GM19397 (cell line): ENCODE measurements at regions not wholly inside any gene's neighbourhood (a gene's known extent, or its start where the extent isn't known, plus 50 kb on each side); places are given as distances from the start of the nearest gene placed in this dataset.
"Not testable (repeated sequence)": the region's sequence is repeated elsewhere in the genome, so short reads cannot be mapped to it uniquely, and the experiment has no call there.

ENCODE experiments used
- ATAC-seq: cut with Tn5 transposase; IDR thresholded peaks from one replicate; pipeline ENCODE4 v1.9.1; 2021; ENCODE audit warnings: mild to moderate bottlenecking, moderate library complexity; ENCODE audit not compliant: unreplicated experiment

DNA sequence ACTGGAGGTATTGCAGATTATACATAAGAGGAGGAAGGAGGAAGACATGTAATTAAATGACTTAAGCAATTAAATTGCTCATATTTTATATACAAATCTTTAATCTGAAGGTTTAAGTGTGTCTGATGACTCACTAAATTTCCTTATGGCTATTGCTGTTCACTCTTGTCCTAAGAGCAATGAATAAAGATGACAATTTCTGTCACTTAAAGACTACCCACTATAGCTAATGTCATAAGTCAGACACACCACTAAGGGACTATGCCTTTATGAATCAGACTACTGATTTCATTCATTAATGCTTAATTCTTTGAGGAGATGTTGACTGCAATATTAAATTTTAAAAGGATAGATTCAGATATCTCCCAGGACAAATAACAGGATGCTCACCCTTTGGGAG lies 1514.7 kb downstream of the PCDH18 start:
- no peak for ATAC-seq

- no peak for ATAC-seq
Measured at GRCh38 chr4:136012220-136012619, 1520.1 kb downstream of the PCDH18 start.

DNA sequence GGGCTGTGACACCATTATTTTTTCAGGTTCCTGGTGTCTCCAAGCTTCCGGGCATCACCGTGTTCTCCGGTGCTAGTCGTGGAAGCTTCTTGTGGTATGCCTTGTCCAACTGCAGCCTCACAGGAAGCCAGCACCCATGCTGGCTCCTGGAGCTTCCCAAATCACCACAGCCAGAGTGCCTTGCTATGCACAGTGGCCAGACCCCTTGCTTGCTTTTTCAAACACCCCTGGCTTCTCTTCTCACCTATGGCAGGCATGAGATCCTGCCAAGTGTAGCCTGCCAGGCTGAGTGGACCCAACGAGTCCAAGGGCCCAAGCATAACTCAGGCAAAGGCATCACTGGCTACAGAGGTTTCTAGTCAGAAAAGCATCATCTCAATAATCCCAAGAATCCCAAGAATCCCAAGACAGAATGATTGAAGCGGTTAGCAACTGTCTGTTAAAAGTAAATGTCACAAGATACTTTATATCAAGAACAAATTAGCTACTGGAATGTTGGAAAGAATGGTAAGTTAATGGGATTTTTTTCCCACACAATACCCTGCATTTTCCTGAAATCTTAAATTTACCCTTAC lies 1522.9 kb downstream of the PCDH18 start:
- ATAC-seq, result no peak

DNA sequence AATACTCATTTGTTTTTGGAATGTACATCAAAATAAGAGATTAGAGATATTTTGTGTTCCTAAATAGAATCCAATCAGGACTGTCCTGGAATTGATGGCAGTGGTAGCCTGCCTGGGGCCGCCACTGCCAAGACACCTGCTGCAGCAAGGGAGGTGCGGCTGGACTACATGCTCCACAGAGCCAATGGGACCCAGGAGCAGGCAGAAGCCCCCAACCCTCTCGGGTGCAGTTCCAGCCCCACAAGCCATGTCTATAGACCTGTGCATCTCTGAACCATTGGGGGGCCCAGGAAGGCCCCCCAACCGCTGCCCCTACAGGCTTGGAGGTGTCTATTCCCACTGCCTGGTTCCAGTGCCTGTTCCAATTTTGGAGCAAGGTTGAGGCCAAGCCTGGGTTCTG lies 1524.3 kb downstream of the PCDH18 start:
- ATAC-seq, result no peak

- ATAC-seq, result no peak
Measured at GRCh38 chr4:136002316-136002715, 1530.0 kb downstream of the PCDH18 start.

- ATAC-seq, result no peak
Measured at GRCh38 chr4:136001791-136002190, 1530.5 kb downstream of the PCDH18 start.

DNA sequence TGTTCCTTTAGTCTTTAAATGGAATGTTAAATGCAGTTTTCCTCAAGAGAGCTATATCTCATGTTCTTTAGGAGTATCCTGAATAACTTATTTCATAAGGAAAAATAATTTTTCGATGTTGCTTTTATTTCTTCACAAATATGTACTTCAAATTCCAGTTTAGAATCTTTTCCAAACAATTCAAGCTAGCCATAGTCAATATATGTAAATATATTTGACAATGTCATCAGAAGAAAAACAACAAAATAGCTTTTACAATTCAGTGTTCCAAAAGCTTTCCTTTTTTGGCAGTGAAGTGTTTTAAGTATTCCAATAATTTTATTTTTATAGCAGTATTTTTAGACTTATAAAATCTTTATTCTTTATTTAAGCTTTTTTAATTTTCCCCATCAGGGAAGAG lies 1532.0 kb downstream of the PCDH18 start:
- no peak for ATAC-seq

- no peak for ATAC-seq
Measured at GRCh38 chr4:135994360-135994759, 1537.9 kb downstream of the PCDH18 start.

DNA sequence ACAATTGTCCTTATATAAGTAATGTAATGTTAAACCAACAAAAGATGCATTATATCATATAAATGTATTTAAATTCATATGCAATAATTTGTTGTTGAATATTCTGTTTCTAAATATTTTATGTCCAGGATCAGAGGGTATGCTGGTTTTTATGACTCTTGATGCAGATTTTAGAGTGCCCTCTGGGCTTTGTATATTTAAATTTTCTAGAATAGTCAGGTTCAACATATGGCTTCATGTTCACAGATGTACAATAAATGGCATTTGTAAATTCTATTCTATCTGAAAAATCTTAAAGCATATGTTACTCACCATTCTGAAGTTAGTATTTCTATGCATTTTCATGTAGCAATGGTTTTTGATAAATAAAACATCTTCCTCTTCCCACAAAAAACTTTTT lies 1555.4 kb downstream of the PCDH18 start:
- ATAC-seq, result no peak

GRCh38 chr4:135966936-135967335 lies 1565.4 kb downstream of the PCDH18 start:
- ATAC-seq, result no peak

DNA sequence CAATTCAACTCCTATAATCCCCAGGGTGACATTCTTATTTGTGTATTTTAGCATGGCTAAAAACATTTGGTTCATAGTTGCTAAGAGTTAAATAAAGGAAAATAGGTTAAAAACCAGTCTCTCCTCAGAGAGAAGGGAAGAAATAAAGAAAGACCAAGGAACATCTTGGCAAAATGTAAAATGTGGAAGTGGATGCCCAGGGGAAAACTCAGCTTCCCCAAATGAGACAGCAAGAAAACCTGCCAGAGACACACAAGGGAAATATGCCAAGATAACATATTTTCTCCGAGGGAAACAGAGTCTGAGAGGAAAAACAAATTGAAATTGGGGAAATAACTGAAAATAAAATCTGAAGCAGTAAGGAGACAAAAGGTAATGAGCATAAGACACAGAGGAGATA lies 1569.3 kb downstream of the PCDH18 start:
- no peak for ATAC-seq

DNA sequence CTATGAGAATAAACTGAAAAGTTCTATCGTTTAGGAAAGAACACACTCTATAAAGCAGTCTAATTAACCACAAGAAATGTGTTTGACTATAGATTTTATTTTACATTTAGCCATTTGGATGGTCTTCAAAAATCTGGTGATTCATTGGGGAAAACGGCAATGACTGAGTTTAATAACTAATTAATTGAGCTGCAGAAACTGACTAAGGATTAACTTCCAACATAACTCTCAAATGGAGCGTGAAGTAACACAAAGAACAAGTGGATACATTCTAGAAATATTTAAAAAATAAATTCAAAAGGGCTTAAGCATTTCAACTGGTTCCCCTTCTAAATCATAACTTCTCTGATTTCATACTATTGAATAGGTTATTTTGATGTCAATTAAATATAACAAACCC lies 1582.4 kb downstream of the PCDH18 start:
- no peak for ATAC-seq

DNA sequence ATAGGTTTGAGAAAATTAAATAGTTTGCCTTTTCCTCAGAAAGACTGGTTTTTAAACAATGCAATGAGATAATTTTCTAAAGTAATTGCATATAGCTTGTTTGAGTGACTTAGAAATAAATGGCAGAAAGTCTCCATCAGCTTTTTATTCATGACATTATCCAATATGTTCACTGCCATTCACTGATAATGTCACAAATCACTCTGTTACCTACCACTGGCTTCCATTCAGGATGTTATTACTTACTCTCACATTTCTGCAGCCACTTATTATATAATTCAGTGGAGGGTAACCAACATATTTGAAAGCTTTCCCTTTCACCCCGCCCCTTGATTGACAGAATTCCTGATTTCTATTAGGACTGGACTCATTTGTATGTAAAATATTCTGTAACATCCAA lies 1583.5 kb downstream of the PCDH18 start:
- ATAC-seq, result no peak

DNA sequence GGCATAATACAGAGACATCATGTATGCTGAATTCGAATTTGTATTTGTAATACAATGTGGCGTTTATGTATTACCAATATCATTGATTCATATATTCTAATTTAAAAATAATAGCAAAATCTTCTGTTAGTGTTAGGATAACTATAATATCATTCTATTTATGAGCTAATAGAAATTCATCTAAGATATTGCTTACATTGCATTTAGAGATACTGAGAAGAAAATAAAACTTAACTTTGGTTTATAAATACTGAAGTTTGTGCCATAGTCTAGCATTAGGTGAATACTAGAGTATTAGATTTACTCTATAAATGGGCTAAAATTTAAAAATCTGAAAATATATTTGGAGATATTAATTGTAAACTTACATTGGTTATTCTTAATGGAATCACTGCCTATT lies 1590.6 kb downstream of the PCDH18 start:
- no peak for ATAC-seq

DNA sequence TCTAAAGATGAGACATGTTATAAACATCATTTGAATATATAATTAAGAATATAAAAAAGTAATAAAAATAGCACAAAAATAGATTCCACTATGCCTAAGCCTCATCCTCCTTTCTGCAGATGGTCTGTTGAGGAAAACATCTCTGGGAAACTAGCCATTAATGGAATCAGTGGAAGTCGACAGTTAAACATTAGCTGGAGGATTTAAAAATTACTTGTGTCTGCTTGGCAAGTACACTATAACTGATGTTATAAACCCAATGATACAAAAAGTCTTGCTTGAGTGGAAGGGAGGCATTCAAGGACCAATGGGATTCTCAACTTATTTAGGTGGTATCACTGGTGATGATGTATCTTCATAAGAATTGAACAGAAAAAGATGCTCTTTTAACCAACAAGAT lies 1598.3 kb downstream of the PCDH18 start:
- ATAC-seq, result no peak

DNA sequence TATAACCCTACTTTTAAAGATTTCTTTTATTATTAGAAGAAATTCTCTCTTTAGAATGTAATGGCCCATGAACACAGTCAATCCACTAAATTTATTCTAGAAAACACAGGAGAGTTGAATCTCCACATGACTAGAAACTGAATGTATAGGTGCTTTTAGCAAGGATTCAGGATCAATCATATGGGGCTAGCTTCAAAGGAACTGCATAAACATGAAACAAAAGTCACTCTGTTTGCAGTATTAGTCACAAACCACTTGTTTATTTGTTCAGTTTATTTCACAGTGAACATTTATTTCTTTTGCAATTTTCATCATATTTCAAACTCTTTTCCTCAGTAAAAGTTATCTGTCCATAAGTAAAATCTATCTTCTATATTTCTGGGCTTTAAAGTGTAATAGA lies 1604.6 kb downstream of the PCDH18 start:
- no peak for ATAC-seq

GRCh38 chr4:135921081-135921480 lies 1611.2 kb downstream of the PCDH18 start:
- no peak for ATAC-seq

- ATAC-seq, result no peak
Measured at GRCh38 chr4:135917011-135917410, 1615.3 kb downstream of the PCDH18 start.

DNA sequence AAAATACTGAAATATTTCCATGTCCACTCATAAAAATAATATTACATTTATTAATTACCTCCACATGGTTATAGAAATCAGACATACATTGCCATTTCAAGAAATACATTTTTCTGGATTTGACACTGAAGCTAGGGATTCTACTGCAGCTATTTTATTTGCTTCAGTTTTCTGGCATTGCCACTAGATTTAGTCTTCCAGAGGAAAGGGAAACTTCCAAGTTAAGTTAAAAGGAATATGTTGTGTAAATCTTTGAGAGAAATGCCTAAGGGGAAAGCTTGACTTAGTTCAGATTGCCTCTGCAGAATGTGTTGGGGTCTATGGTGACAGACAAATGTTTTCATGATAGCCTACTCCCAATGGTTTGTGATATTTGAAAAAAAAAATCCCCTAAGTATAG lies 1631.3 kb downstream of the PCDH18 start:
- no peak for ATAC-seq

- ATAC-seq, result not testable (repeated sequence)
Measured at GRCh38 chr4:135864304-135864703, 1662.7 kb upstream of the PABPC4L start.

DNA sequence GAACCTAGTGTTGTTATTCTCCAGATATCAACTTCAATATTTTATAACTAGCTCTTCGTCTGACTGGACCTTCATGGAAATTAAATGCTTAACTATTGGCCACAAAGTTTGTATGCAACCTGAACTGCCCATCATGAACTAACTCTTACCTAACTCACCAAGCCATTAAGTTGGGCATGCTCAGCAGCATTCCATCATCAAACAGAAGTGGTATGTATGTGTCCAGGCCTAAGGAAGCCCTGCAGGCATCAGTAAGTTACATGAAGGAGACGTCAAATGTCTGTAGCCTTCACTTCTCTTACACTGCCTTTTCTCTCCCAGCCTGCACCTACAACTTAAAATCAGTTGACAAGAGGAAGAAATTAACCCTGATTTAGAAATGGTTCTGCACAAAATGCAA lies 1639.2 kb upstream of the PABPC4L start:
- no peak for ATAC-seq

DNA sequence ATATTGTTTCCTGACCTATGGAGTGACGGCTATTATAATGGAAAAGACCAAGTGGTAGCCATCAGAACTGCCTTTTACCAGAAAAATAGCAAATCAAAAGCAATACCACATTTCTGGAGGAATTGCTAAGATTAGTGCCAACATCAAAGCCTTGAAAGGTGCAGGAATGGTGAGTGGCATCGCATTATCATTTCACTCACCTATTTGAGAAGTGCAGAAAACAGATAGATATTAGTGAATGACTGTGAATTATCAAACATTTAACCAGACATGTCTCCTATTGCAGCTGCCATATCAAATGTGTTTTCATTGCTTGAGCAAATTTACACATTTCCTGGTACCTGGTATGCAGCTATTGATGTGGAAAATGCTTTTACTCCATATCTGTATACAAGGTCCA lies 1638.1 kb upstream of the PABPC4L start:
- ATAC-seq, result no peak

GRCh38 chr4:135838889-135839288 lies 1637.3 kb upstream of the PABPC4L start:
- no peak for ATAC-seq

GRCh38 chr4:135834471-135834870 lies 1632.9 kb upstream of the PABPC4L start:
- no peak for ATAC-seq
